Fibroblast of lung (primary cell): ENCODE measurements at regions not wholly inside any gene's neighbourhood (a gene's known extent, or its start where the extent isn't known, plus 50 kb on each side); places are given as distances from the start of the nearest gene placed in this dataset.
"Not testable (repeated sequence)": the region's sequence is repeated elsewhere in the genome, so short reads cannot be mapped to it uniquely, and the experiment has no call there.

Experiments used
- DNase-seq, 2 donors: peaks; one replicate each; pipeline versions ENCODE4 v3.0.0 to v3.0.0-alpha.2; 2010; ENCODE audit warnings: low read depth in 2 of 2
- H2AFZ ChIP-seq: 2 replicates; pipeline ENCODE4 v1.5.1; 2012; ENCODE audit warnings: low read length, control low read depth, inconsistent platforms
- H3K27ac ChIP-seq: 2 replicates; pipeline ENCODE4 v1.5.1; 2011; ENCODE audit warnings: low read length, control low read depth; ENCODE audit not compliant: insufficient read depth
- H3K27me3 ChIP-seq: 2 replicates; pipeline ENCODE4 v1.5.1; 2011; ENCODE audit warnings: mild to moderate bottlenecking, low read length; ENCODE audit not compliant: control insufficient read depth, insufficient read depth
- H3K36me3 ChIP-seq: 2 replicates; pipeline ENCODE4 v1.5.1; 2011; ENCODE audit warnings: low read length; ENCODE audit not compliant: control insufficient read depth, insufficient read depth
- H3K4me1 ChIP-seq: 2 replicates; pipeline ENCODE4 v1.5.1; 2011; ENCODE audit warnings: low read length; ENCODE audit not compliant: control insufficient read depth, insufficient read depth; ENCODE audit errors: extremely low read depth
- H3K4me2 ChIP-seq: 2 replicates; pipeline ENCODE4 v1.5.1; 2011; ENCODE audit warnings: low read length, control low read depth; ENCODE audit not compliant: insufficient read depth; ENCODE audit errors: extremely low read depth
- H3K4me3 ChIP-seq, 4 experiments: fragments of 200-600 bp in 1 of 4; sonication (generic) in 1 of 4; replicated peaks in 1 of 4; 2 replicates each; pipeline ENCODE4 v1.5.1; 2011 to 2016; ENCODE audit warnings: low read length in 4 of 4, low read depth in 3 of 4, mild to moderate bottlenecking in 3 of 4, control low read depth in 2 of 4, inconsistent platforms in 1 of 4, mixed read lengths in 1 of 4; ENCODE audit not compliant: insufficient read depth in 1 of 4; ENCODE audit errors: control extremely low read depth in 1 of 4
- H3K79me2 ChIP-seq: 2 replicates; pipeline ENCODE4 v1.5.1; 2012; ENCODE audit warnings: mild to moderate bottlenecking, low read length, inconsistent platforms; ENCODE audit not compliant: control insufficient read depth, insufficient read depth
- H3K9ac ChIP-seq: 2 replicates; pipeline ENCODE4 v1.5.1; 2011; ENCODE audit warnings: mild to moderate bottlenecking, low read length, control low read depth; ENCODE audit not compliant: insufficient read depth
- H3K9me3 ChIP-seq: 2 replicates; pipeline ENCODE4 v1.5.1; 2012; ENCODE audit warnings: low read depth, low read length; ENCODE audit not compliant: control insufficient read depth, insufficient read depth
- H4K20me1 ChIP-seq: 2 replicates; pipeline ENCODE4 v1.5.1; 2011; ENCODE audit warnings: low read length; ENCODE audit not compliant: control insufficient read depth, insufficient read depth; ENCODE audit errors: extremely low read depth
- CTCF ChIP-seq, 2 donors: IDR thresholded peaks in 1 of 2; conservative IDR thresholded peaks in 1 of 2; 1 replicate in 1 of 2; 2 replicates in 1 of 2; pipeline ENCODE4 v1.5.1; 2011 to 2012; ENCODE audit warnings: low read length in 2 of 2, control low read depth in 1 of 2, inconsistent platforms in 1 of 2, low read depth in 1 of 2, mild to moderate bottlenecking in 1 of 2
- EZH2 ChIP-seq: IDR thresholded peaks from 2 replicates; pipeline ENCODE4 v1.5.1; 2012; ENCODE audit warnings: low read length, control low read depth, mild to moderate bottlenecking; ENCODE audit errors: missing control alignments

- H3K4me3 ChIP-seq, result no peak overlapping the region
- no peaks in the 10 kb centered on the region for H3K79me2 ChIP-seq
- no peak overlapping the region for H3K27ac ChIP-seq
- no peaks in the 10 kb centered on the region for H4K20me1 ChIP-seq
- TF ChIP-seq CTCF (conservative IDR thresholded peaks at IDR 0.05 in 1 of 2, IDR thresholded peaks at IDR 0.05 in 1 of 2; ENCODE audit: low read depth in 1 of 2, low read length in 2 of 2) (no peak), EZH2 (no peak)
- H3K36me3 ChIP-seq, result no peaks in the 10 kb centered on the region
- H2AFZ ChIP-seq, result no peak overlapping the region
- no peak overlapping the region for H3K9ac ChIP-seq
- H3K9me3 ChIP-seq, result no peaks in the 10 kb centered on the region
- no peak for DNase-seq
- H3K27me3 ChIP-seq, result no peaks in the 10 kb centered on the region
- H3K4me2 ChIP-seq, result no peak overlapping the region
- H3K4me1 ChIP-seq, result no peaks in the 10 kb centered on the region
Observed at GRCh38 chr10:59036311-59037017, 140.0 kb upstream of the PHYHIPL start.

GRCh38 chr10:59037018-59037389 lies 139.4 kb upstream of the PHYHIPL start:
- no peak overlapping the region for H3K4me2 ChIP-seq
- H3K4me3 ChIP-seq, result no peak overlapping the region
- no peaks in the 10 kb centered on the region for H3K79me2 ChIP-seq
- no peak for TF ChIP-seq EZH2
- no peak for TF ChIP-seq CTCF (conservative IDR thresholded peaks at IDR 0.05 in 1 of 2, IDR thresholded peaks at IDR 0.05 in 1 of 2; ENCODE audit: low read depth in 1 of 2, low read length in 2 of 2)
- H4K20me1 ChIP-seq, result no peaks in the 10 kb centered on the region
- no peaks in the 10 kb centered on the region for H3K27me3 ChIP-seq
- no peak overlapping the region for H3K27ac ChIP-seq
- H3K9me3 ChIP-seq, result no peaks in the 10 kb centered on the region
- H3K9ac ChIP-seq, result no peak overlapping the region
- H3K36me3 ChIP-seq, result no peaks in the 10 kb centered on the region
- H2AFZ ChIP-seq, result no peak overlapping the region
- DNase-seq, result no peak
- H3K4me1 ChIP-seq, result no peaks in the 10 kb centered on the region

- Histone ChIP-seq H3K4me2 (no peak overlapping the region), H3K9me3 (no peaks in the 10 kb centered on the region)
Observed at GRCh38 chr10:59037506-59037905, 138.9 kb upstream of the PHYHIPL start.

GRCh38 chr10:59043358-59043757 lies 133.1 kb upstream of the PHYHIPL start:
- not testable (repeated sequence) for DNase-seq, H3K9me3 ChIP-seq, H3K27ac ChIP-seq, H3K4me3 ChIP-seq, H3K4me1 ChIP-seq, H3K27me3 ChIP-seq, H3K9ac ChIP-seq, H3K36me3 ChIP-seq, H4K20me1 ChIP-seq, H3K79me2 ChIP-seq, H3K4me2 ChIP-seq, H2AFZ ChIP-seq

More at GRCh38 chr10:59037506-59037905, 138.9 kb upstream of the PHYHIPL start:
- Histone ChIP-seq H3K36me3 (no peaks in the 10 kb centered on the region), H3K9ac (no peak overlapping the region), H2AFZ (no peak overlapping the region), H3K4me1 (no peaks in the 10 kb centered on the region), H3K27me3 (no peaks in the 10 kb centered on the region), H3K27ac (no peak overlapping the region), H3K4me3 (no peak overlapping the region), H4K20me1 (no peaks in the 10 kb centered on the region), H3K79me2 (no peaks in the 10 kb centered on the region)
- TF ChIP-seq CTCF (conservative IDR thresholded peaks at IDR 0.05 in 1 of 2, IDR thresholded peaks at IDR 0.05 in 1 of 2; ENCODE audit: low read depth in 1 of 2, low read length in 2 of 2) (no peak), EZH2 (no peak)
- no peak for DNase-seq
